SU-DHL-6 (cell line): ENCODE measurements at regions not wholly inside any gene's neighbourhood (a gene's known extent, or its start where the extent isn't known, plus 50 kb on each side); places are given as distances from the start of the nearest gene placed in this dataset.

Experiments used
- H2AFZ ChIP-seq: fragments of 200-600 bp; sonication (generic); 2 replicates; pipeline ENCODE4 v1.6.1; 2014; ENCODE audit warnings: low read depth, mild to moderate bottlenecking, moderate library complexity, mixed read lengths, antibody characterized with exemption, low read length; ENCODE audit not compliant: severe bottlenecking
- H3F3A ChIP-seq: fragments of 200-600 bp; shearing (Covaris generic); 2 replicates; pipeline ENCODE4 v1.6.0; 2016; ENCODE audit warnings: antibody characterized with exemption, mild to moderate bottlenecking; ENCODE audit not compliant: insufficient read depth
- H3K27ac ChIP-seq: fragments of 200-600 bp; sonication (generic); 2 replicates; pipeline ENCODE4 v1.5.1; 2016; ENCODE audit warnings: low read depth, mild to moderate bottlenecking, low read length, moderate library complexity, mixed read lengths
- H3K27me3 ChIP-seq: fragments of 200-600 bp; sonication (generic), shearing (Covaris generic); 2 replicates; pipeline ENCODE4 v1.6.0; 2014; ENCODE audit warnings: mild to moderate bottlenecking, low read length
- H3K36me3 ChIP-seq: fragments of 200-600 bp; sonication (generic); 2 replicates; pipeline ENCODE4 v1.6.1; 2014; ENCODE audit warnings: mild to moderate bottlenecking, low read length, mixed read lengths
- H3K4me2 ChIP-seq: fragments of 300-600, 200-600 bp; shearing (Covaris generic), sonication (generic); 2 replicates; pipeline ENCODE4 v1.6.0; 2014; ENCODE audit warnings: low read length, low read depth, mild to moderate bottlenecking; ENCODE audit not compliant: poor library complexity, severe bottlenecking
- H3K4me3 ChIP-seq: fragments of 200-600 bp; sonication (generic); 2 replicates; pipeline ENCODE4 v1.5.1; 2014; ENCODE audit warnings: antibody characterized with exemption, low read length, mild to moderate bottlenecking, mixed read lengths; ENCODE audit not compliant: insufficient read depth, poor library complexity, severe bottlenecking
- H3K79me2 ChIP-seq: fragments of 200-600 bp; sonication (generic); 2 replicates; pipeline ENCODE4 v1.6.1; 2014; ENCODE audit warnings: mild to moderate bottlenecking, low read length, moderate library complexity; ENCODE audit not compliant: insufficient read depth
- H3K9ac ChIP-seq: fragments of 200-600 bp; sonication (generic); 2 replicates; pipeline ENCODE4 v1.7.0; 2014; ENCODE audit warnings: mild to moderate bottlenecking, low read length
- H3K9me2 ChIP-seq: fragments of 200-600 bp; sonication (generic); replicated peaks from 2 replicates; pipeline ENCODE4 v1.6.1; 2014; ENCODE audit warnings: low read length; ENCODE audit not compliant: insufficient read depth
- H3K9me3 ChIP-seq: fragments of 200-600 bp; sonication (generic); 2 replicates; pipeline ENCODE4 v1.6.1; 2014; ENCODE audit warnings: low read length, mixed read lengths; ENCODE audit not compliant: insufficient read depth
- H4K20me1 ChIP-seq: fragments of 200-600 bp; sonication (generic); 2 replicates; pipeline ENCODE4 v1.6.1; 2014; ENCODE audit warnings: low read depth, mild to moderate bottlenecking, antibody characterized with exemption, low read length, moderate library complexity, mixed read lengths
- EZH2phosphoT487 ChIP-seq: fragments of 200-600 bp; sonication (generic), shearing (Covaris generic); conservative IDR thresholded peaks from 2 replicates; pipeline ENCODE4 v1.6.1; 2018; ENCODE audit warnings: mild to moderate bottlenecking, antibody characterized with exemption, low read length, moderate library complexity, mixed read lengths
- TF ChIP-seq, protein P1 (sequence below): fragments of 200-600 bp; sonication (generic); IDR thresholded peaks from one replicate; pipeline ENCODE4 v1.5.1; 2017; ENCODE audit warnings: antibody characterized with exemption, mild to moderate bottlenecking, low read length, moderate library complexity; ENCODE audit not compliant: insufficient read depth, poor library complexity, severe bottlenecking

DNA sequence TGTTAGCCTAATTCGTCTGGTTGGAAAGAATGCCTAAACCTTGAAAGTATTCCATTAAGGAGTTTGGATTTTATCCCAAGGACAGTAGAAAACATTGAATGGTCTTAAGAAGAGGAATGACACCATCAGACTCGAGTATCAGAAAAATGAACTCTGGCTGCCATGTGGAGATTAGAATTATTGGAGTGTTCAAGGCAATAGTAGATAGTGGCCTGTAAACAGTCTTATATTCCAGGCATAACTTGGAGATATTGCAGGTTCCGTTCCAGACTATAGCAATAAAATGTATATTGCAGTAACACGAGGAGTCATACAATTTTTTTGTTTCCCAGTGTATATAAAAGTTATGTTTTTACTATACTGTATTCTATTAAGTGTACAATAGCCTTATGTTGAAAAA, 130.9 kb downstream of the GDAP2 start:
- Histone ChIP-seq H3K27me3 (no peaks in the 10 kb centered on the region), H3K9ac (no peak overlapping the region), H3K27ac (no peak overlapping the region), H3K4me2 (no peak overlapping the region), H3K36me3 (no peaks in the 10 kb centered on the region), H4K20me1 (no peaks in the 10 kb centered on the region), H3K9me3 (no peaks in the 10 kb centered on the region), H3K79me2 (no peaks in the 10 kb centered on the region), H3K4me3 (no peak overlapping the region), H3K9me2 (no peaks in the 10 kb centered on the region), H3F3A (no peaks in the 10 kb centered on the region), H2AFZ (no peak overlapping the region)
- TF ChIP-seq, protein P1, sequence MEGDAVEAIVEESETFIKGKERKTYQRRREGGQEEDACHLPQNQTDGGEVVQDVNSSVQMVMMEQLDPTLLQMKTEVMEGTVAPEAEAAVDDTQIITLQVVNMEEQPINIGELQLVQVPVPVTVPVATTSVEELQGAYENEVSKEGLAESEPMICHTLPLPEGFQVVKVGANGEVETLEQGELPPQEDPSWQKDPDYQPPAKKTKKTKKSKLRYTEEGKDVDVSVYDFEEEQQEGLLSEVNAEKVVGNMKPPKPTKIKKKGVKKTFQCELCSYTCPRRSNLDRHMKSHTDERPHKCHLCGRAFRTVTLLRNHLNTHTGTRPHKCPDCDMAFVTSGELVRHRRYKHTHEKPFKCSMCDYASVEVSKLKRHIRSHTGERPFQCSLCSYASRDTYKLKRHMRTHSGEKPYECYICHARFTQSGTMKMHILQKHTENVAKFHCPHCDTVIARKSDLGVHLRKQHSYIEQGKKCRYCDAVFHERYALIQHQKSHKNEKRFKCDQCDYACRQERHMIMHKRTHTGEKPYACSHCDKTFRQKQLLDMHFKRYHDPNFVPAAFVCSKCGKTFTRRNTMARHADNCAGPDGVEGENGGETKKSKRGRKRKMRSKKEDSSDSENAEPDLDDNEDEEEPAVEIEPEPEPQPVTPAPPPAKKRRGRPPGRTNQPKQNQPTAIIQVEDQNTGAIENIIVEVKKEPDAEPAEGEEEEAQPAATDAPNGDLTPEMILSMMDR = no peak
- no peak for TF ChIP-seq EZH2phosphoT487

DNA sequence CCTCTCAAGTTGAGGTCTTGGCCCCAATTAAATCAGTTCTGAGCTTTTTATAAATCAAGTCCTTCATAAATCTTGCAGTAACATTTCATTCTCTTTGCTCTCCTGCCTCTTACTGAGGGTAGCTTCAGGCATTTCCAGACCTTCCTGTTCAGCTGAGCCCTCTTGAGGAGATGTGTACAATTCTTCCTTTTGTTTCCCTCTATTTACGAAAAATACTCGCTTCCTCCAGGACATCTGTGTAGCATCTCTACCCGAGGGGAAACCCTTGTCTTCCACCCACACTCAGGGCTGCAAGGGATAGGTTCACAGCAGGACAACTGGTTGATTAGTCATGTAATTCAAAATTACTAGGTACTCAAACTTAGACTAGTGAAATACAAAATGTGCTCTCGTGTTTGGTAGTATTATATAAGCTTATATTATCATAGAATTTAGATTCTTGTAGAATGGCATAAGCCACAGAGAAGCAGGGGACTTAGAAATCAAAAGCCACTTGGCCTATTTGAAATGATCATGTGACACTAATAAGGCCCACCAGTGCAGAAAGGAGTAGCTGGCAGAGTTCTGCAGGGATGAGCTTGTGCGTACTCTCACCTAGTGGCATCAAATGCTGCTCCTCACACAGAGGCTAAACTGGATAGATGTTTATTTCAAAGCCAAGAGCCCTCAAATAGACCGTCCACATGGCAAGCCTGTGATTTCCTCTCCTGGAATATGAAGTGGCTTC, 126.7 kb downstream of the GDAP2 start:
- no peak overlapping the region for H3K4me2 ChIP-seq
- TF ChIP-seq, protein P1 = no peak
- TF ChIP-seq EZH2phosphoT487 = no peak
- H2AFZ ChIP-seq = no peak overlapping the region
- no peaks in the 10 kb centered on the region for H3K27me3 ChIP-seq
- no peaks in the 10 kb centered on the region for H3K36me3 ChIP-seq
- no peaks in the 10 kb centered on the region for H3K9me2 ChIP-seq
- no peaks in the 10 kb centered on the region for H3K9me3 ChIP-seq
- no peak overlapping the region for H3K4me3 ChIP-seq
- no peaks in the 10 kb centered on the region for H4K20me1 ChIP-seq
- H3K9ac ChIP-seq = no peak overlapping the region
- no peak overlapping the region for H3K27ac ChIP-seq
- H3K79me2 ChIP-seq = no peaks in the 10 kb centered on the region
- no peaks in the 10 kb centered on the region for H3F3A ChIP-seq

DNA sequence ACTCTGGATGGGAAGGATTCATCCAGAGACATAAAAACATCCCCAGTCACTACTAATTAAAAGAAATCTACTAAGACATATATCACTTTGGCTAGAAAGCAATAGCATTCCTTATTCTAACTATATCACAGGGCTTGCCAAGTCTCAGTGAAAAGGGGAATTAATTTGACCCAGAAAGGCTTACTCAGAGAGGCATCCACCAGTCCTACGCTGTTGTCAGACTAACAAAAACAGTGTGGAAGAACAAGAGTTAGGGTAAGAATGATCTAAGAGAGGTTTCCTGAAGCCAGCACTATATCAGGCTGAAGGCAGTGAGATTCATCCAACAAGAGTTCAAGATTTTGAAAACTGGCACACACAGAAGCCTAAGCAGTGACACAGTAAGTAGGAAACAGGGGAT, 126.1 kb downstream of the GDAP2 start:
- TF ChIP-seq, protein P1 = no peak
- TF ChIP-seq EZH2phosphoT487 = no peak
- no peak overlapping the region for H3K4me2 ChIP-seq
- no peaks in the 10 kb centered on the region for H4K20me1 ChIP-seq
- H3K9ac ChIP-seq = no peak overlapping the region
- H3K9me3 ChIP-seq = no peaks in the 10 kb centered on the region
- H3K79me2 ChIP-seq = no peaks in the 10 kb centered on the region
- H3K36me3 ChIP-seq = no peaks in the 10 kb centered on the region
- no peak overlapping the region for H3K27ac ChIP-seq
- H2AFZ ChIP-seq = no peak overlapping the region
- H3K4me3 ChIP-seq = no peak overlapping the region
- H3K27me3 ChIP-seq = no peaks in the 10 kb centered on the region
- H3F3A ChIP-seq = no peaks in the 10 kb centered on the region
- no peaks in the 10 kb centered on the region for H3K9me2 ChIP-seq
